Fibroblast of skin of back (primary cell): ENCODE measurements at regions not wholly inside any gene's neighbourhood (a gene's known extent, or its start where the extent isn't known, plus 50 kb on each side); places are given as distances from the start of the nearest gene placed in this dataset.
A peak's percentile ranks its signal among the peaks of the same experiment; 100 is the strongest.
"Not testable (repeated sequence)": the region's sequence is repeated elsewhere in the genome, so short reads cannot be mapped to it uniquely, and the experiment has no call there.

Experiments used
- DNase-seq: peaks from one replicate; pipeline ENCODE4 v3.0.0-alpha.2; 2013

DNA sequence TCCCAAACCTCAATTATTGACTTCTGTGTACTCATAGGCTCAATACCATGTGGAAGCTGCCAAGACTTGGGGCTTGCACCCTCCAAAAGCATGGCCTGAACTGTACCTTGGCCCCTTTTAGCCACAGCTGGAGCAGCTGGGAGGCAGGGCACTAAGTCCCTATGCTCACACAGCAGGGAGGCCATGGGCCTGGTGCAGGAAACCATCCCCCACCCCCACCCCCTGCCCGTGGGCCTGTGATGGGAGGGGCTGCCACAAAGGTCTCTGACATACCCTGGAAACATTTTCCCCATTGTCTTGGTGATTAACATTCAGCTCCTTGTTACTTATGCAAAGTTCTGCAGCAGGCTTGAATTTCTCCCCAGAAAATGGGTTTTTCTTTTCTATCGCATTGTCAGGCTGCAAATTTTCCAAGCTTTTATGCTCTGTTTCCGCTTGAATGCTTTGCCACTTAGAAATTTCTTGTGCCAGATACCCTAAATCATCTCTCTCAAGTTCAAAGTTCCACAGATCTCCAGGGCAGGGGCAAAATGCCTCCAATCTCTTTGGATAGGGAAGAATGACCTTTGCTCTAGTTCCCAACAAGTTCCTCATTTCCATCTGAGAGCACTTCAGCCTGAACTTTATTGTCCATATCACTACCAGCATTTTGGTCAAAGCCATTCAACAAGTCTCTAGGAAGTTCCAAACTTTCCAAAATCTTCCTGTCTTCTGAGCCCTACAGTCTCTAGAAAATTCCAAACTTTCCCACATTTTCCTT, 141.8 kb downstream of the AHR start:
- not testable (repeated sequence) for DNase-seq

DNA sequence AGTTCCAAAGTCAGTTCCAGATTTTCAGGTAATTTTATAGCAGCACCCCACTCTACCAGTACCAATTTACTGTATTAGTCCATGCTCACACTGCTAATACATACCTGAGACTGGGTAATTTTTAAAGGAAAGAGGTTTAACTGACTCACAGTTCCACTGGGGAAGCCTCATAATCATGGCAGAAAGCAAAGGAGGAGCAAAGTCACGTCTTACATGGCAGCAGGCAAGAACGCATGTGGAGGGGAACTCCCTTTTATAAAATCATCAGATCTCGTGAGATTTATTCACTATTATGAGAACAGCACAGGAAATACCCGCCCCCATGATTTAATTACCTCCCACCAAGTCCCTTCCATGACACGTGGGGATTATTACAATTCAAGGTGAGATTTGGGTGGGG, 142.4 kb downstream of the AHR start:
- DNase-seq, result no peak

DNA sequence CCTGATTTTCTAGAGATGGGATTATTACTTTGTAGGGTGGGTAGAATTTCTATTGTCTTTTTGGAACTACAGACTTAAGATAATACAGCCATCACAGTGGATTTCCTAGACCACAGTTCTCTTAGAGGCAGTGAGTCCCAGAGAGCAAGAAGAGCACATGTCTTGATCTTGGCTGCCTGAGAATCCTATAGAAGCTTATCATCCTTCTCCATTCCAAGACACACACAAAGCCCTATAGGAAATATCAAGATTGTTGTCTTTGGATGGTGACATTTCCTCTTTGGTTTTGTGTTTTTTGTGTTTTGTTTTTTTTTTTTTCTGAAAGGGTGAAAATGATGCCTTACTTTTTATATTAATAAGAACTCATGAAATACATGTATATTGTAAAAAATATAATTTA, 143.1 kb downstream of the AHR start:
- DNase-seq, result peak; percentile 73

DNA sequence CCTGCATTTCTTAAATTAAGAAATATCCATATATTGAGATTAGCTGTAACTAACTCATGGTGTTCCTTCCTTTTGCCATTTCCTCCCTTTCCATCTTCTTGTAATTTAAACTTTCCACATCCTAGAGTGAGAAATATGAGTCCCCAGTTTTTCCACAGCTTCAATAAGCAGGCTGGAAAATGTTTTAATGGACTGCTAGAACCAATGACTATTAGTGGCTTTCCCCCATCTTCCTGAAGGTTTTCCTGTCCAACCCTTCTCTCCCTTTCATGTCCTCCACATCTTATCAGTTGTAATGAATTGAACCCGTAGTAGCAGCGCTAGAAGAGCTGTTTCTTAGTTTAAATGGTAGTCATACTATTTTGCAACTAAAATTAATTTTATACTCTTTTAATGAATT, 145.7 kb downstream of the AHR start:
- DNase-seq, result no peak

- peak; percentile 63 for DNase-seq
Observed at GRCh38 chr7:17444673-17445072, 146.2 kb downstream of the AHR start.

DNA sequence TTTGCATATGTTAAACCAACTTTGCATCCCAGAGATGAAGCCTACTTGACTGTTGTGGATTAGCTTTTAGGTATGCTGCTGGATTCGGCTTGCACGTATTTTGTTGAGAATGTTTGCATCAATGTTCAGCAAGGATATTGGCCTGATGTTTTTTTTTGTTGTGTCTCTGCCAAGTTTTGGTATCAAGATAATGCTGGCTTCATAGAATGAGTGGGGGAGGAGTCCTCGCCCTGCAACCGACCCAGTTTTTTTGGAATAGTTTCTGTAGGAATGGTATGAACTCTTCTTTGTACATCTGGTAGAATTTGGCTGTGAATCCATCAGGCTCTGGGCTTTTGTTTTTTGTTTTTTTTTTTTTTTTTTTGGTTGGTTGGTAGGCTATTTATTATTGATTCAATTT, 147.9 kb downstream of the AHR start:
- DNase-seq, result no peak

- DNase-seq, result peak; percentile 60
Observed at GRCh38 chr7:17447728-17448478, 149.5 kb downstream of the AHR start.

DNA sequence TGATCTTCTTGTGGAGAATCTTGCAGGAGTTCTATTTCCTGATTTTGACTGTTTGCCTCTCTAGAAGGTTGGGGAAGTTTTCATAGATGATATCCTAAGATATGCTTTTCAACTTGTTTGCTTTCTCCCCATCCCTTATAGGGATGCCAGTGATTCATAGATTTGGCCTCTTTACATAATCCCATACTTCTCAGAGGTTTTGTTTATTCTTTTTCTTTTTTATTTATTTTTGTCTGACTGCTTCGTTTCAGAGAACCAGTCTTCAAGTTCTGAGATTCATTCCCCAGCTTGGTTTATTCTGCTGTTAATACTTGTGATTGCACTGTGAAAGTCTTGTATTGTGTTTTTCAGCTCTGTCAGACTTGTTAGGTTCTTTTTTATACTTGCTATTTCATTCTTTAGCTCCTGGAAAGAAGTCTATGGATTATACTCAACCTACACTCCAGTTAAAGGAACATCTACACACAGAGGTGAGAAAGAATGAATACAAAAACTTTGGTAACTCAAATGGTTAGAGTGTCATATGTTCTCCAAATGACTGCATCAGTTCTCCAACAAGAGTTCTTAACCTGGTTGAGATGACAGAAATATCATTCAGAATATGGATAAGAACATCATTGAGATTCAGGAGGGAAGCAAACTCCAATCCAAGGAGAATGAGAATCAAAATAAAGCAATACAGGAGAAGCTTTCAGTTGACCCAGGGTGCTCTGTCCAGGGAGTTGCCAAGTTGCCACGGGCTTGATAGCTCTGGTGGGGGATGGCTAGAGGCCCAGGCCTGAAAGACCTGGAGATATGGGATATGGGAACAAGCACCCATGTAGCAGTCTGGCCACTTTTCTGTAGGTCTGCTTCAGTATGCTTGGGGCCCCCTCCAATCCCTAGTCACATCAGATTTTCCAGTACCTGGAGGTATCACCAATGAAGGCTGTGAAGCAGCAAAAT, 150.3 kb downstream of the AHR start:
- DNase-seq, result peak; percentile 71

DNA sequence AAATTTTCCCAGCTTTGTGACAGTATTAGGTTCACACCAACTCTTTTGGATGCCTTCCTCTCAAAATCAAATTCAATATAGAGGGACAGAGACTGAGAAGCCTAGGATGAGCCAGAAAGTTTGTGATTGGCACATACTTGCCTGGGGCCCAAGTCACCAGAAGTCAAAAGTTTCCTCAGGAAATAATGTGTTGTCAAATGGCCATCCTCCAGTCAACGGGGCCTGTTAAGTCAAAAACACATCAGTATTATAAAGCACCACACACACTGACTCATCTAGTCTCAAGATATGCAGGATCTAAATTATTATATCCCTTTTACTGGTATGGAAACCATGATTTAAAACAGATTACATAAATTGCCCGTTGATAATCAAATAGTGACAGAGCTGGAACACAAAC, 158.1 kb downstream of the AHR start:
- DNase-seq, result no peak

- DNase-seq, result no peak
Observed at GRCh38 chr7:17460001-17460400, 161.5 kb downstream of the AHR start.

DNA sequence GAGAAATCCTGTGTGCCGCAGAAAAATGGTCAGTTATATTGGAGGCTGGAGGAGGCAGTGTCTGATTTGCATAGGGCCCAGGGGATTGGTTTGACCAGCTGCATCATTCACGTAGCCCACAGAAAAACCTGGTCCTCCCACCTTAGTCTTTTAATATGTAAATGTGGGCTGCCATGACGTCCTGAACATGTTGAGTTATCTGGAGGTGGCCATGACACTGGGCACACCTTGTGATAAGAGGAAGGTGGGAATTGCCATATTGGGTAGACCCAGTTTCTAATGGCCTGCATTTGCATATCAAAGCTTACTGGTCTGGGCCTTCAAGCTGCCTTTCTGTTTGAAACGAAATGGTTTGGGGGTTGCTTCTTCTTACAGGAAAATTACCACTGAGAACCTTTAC, 162.2 kb downstream of the AHR start:
- no peak for DNase-seq

- peak; percentile 27 for DNase-seq
Observed at GRCh38 chr7:17462131-17462631, 163.7 kb downstream of the AHR start.

- DNase-seq, result no peak
Observed at GRCh38 chr7:17463511-17464085, 165.1 kb downstream of the AHR start.

DNA sequence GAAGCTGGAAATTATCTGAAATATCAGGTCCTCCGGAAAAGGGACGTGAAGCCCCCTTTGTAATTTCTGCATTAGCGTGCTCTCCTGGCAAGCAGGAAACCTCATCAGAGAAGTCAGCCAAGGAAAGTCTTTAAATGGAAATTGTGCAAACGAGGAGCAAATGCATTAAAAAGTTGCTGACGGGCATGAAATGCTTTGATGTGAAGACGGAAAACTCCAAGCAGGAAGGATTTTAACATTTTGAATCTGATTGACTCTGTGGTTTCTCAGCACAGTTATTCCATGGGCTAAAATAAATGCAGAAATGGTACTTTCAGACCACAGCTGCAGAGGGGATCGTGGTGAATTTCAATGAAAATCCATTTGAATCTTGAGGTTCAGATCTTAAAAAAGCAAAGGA, 167.8 kb downstream of the AHR start:
- no peak for DNase-seq

GRCh38 chr7:17467386-17467945, 169.0 kb downstream of the AHR start:
- no peak for DNase-seq

GRCh38 chr7:17471325-17471724, 172.9 kb downstream of the AHR start:
- no peak for DNase-seq

GRCh38 chr7:17472518-17472917, 174.1 kb downstream of the AHR start:
- no peak for DNase-seq

DNA sequence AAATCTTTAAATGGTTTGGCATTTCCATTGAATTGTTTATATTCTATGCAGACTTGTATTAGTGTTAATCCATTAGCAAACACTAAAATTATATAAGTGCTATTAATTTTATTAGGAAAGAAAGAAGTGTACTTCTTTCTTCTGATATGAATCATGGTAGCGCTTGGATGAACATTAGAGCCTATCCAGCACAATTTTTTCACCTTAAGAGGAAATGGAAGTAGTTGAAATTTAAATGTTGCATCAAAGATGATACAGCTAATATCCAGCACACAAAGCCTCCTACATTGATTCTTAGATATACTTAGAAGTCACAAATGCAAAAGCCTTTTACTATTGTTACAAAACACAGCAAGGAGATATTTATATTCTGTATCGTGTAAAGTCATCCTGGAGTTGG, 174.5 kb downstream of the AHR start:
- DNase-seq, result no peak

- DNase-seq, result no peak
Observed at GRCh38 chr7:17474724-17475344, 176.4 kb downstream of the AHR start.

GRCh38 chr7:17477182-17477581, 178.7 kb downstream of the AHR start:
- no peak for DNase-seq

- no peak for DNase-seq
Observed at GRCh38 chr7:17481118-17481517, 182.7 kb downstream of the AHR start.

GRCh38 chr7:17485368-17485767, 186.9 kb downstream of the AHR start:
- DNase-seq, result no peak
